IPS DF 19.7 (cell line): ENCODE measurements at regions not wholly inside any gene's neighbourhood (a gene's known extent, or its start where the extent isn't known, plus 50 kb on each side); places are given as distances from the start of the nearest gene placed in this dataset.

Experiments
- DNase-seq: peaks from one replicate; pipeline ENCODE4 v3.0.0-alpha.2; 2013; ENCODE audit warnings: low read depth, low spot score

DNA sequence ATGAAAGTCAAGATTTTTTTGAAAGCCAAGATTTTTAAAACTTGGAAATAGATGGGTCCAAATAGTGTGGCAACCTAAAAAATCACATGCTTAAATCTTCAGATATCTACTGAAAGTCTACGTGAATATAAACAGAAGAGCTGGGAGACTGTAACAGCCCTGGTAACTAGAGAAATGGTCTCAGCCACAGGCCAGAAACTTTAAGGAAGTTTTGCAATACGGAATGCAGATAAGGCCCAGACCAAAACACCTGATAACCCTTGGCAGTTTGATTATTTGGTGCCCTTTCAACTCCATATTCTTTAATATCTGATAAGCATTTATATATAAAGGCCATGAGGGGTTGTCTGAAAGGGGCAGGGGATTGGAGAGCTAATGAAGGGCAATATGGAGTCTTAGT is 537.3 kb upstream of the TGFBR2 start:
- DNase-seq = no peak

DNA sequence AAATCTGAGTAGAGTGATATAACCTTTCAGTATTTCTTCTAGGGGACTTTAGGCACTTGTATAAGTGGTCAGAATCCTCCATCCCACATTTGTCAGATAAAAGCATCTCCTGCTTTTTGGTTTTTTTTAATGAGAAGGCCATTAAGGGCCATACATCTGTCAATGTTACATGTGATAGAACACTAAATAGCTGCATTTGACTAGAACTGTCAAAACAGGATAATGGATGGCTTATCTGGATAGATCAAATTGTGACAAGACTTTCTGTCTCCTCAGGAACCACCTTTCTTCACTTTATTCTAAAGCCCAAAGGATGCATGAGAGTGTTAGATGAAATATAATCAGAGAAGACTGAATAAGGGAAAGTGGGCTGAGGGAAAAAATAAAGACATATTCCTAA is 533.4 kb upstream of the TGFBR2 start:
- no peak for DNase-seq

DNA sequence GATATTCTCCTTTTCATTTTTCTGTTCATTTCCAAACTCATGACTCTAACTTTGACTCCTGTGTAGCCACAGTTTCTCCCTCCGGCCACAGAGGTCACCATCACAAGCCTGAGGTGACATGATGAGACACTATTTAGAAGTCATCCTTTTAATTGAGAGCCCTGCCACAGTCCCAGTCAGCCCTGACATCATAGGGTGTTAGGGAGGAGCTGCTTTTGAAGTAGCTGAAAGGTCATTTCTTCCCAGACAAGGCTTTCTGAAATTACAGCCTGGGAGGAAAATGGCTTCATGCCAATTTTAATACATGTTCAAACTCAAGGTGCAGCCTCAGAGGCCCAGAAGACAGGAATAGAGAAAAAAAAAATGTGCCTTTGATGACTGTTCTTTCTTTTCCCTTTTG is 532.8 kb upstream of the TGFBR2 start:
- no peak for DNase-seq

DNA sequence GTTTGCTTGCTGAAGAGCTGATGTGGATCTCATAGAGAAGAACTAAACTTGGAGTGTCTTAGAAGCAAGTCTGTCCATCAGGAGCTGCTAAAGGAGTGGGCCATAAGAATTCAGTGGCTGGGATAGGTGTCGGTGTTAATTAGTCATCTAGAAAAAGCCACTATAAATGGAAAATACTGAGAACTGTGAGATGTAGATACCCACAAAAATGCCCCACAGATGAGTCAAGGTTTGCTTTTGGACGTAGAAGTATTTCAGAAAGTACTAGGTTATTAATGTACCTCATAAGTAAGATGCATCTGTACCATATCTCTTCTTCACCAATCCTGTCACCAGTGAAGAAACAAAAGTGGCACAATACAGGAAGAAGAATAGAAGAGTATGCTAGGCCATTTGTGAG is 530.9 kb upstream of the TGFBR2 start:
- no peak for DNase-seq

DNA sequence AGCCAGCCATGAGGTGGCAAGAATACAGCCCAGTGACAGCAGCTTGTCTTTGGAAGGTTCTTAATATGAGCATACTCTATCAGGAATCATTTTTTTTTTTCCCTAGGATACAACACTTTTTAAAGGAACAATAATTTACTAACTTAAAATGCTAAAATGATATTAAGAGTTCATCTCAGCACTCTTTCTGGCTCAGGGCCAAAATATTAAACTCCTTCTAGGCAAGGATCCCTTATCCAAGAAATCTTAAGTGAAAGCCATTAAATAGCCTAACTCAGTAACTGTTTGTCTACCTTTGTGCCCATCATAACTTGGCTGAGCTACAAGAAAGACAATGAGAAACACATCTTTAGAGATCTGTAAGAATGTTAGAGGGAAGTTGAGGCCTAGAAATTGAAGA is 529.5 kb upstream of the TGFBR2 start:
- DNase-seq = no peak

DNA sequence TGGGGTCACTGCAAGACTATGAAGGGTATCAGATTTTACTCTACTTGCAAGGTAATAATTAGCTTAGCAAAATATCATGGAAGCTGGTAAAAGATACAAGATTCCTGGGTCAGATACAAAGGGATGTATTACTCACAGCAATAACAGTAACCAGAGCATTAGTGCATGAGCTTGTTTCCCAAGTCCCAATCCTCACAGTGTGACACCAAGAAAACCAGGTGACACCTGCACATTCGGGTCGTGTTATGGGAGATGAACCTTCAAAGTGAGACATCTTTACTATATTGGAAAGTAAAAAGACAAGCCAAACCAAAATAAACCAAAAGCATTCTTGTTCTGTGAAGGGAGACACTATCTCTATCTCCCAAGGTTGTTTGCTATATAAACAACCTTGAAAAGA is 528.7 kb upstream of the TGFBR2 start:
- no peak for DNase-seq

DNA sequence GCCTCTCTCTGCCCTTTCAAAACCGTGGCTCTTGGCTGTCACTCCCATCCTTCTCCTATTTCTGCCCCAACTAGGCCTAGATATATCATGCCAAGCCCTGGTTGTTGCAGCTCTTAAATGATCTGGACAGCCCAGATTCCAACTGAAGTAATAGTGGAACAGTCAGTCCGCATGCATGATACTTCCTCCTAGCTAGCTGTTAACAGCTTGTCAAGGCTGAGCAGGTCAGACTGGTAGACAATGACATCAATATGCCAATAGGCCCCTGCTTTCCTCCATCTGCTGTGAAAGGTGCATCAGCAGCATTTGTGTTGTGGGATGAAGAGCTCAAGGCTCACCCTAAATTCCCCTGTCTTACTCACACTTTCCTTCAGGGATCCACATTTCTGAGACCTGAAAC is 527.7 kb upstream of the TGFBR2 start:
- DNase-seq = no peak

DNA sequence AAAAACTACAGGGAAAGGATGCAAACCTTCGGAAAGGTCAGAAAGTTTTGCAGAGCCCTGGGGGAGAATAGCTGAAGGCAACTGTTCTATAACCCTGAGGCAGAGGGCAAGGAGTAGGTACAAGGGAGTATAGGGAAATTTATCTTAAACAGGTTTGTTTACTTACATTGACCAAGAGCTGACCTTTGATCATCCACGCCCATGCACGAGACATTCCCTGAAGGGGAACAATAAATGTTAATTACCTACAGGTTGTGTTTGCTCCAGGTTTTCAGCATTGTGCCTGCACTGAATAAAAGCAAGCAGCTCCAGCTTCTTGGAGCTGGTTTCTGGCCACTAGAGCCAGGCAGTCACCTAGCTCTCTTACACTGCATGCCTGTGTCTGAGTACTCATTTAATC is 524.5 kb upstream of the TGFBR2 start:
- no peak for DNase-seq

DNA sequence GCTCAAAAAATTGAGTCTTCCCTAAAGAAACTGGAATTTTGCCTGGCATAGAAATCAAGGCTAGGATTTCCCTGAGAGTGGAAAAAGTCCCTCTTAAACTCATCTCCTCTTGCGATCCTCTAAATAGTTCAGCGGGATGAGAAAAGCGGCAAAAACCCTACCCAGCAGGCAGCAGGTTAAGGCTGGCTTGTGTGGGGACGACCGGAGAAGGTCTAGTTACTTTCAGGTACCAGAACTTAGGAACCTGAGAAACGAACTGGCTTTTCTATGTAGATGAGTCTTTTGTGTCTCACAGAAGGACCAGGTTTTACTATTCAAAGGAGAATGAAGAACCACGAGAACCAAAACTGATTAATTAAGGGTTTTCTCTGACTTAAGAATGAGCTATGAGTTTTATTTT is 523.7 kb upstream of the TGFBR2 start:
- no peak for DNase-seq

DNA sequence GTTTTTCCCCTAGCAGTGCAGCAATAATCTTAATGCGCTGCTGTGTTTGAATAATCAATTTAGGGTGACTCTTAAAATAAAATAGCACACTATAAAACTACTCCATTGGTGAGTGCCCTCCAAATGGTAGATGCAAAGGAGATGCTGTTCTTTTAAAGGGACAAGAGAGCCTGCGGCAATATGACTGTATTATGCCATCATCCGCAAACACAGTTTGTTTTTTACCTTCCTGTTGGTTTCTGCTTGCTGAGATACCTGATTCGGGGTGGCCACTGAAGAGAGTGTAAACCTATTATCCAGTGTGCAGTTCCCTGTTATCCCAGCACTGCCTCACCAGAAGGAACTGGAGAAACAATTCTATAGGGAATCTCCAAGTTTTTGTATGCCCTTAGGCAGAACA is 523.1 kb upstream of the TGFBR2 start:
- DNase-seq = no peak

DNA sequence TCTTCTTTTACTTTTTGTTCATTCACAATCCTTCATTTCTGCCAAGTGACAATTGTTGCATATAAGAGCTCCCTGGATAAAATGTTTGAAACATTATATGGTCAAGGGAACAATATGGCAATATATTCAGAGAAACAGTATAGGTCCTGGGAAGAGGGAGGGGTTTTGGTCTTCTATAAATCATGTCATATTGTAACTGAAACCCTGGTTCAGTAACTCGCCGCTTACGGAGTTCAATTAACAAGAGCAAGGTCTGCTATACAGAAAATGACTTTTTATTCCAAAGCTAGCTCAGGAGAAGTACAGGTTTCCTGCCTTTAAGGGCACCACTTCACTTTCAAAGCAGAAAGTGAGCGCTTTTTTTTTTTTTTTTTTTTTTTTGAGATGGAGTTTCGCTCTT is 522.1 kb upstream of the TGFBR2 start:
- DNase-seq = no peak

DNA sequence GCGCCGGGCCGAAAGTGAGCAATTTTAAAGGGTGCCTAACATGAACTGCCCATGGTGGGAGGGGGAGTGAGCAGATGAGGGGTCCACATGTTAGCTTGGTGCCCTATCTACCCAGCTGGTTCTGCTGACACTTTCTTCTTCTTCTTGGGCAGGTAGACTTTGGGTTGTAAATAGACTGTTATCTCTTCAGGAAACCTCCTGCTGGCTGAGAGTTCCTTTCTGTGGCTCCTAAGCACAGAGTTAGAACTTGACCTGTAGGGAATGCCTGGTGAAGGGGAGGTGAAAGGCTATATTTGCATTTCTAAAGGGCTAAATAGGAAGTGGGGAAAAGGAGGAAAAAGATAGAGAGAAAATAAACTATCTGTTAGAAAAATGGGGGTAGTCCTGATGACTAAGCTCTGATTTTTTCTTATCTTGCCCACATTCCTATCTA is 521.4 kb upstream of the TGFBR2 start:
- DNase-seq = peak; percentile 99

DNA sequence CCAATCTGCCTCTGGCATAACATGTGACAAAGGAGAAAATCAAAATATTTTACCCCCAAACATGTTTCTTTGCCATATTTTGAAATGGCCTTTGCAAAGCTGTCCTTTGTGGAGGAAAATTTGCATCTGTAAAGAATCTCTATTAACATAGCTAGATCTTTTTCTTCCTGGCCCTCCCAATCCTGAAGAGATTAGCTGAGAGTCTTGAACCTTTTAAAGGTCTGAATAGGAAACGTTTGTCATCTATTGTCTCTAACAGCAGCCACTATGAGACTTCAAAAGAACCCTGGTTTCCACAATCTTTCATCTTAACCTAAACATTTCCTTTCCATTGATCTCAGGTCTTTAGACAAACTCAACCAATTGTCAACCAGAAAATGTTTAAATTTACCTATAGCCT is 520.9 kb upstream of the TGFBR2 start:
- no peak for DNase-seq

DNA sequence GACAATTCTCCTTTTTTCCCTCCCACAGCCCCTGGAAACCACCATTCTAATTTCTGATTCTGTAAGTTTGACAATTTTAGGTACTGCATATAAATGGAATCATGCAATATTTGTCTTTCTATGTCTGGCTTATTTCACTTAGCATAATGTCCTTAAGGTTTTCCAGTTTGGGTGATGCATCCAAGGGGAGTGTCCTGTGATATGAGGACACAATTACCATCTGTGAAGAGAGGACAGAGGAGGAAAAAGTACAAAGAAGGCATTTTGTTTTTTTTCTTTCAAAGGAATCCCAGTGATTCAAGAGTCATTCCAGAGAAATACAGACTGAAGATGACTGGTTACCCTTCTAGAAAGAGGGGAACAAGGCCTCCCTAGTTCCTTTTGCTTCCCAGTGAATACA is 514.7 kb upstream of the TGFBR2 start:
- no peak for DNase-seq

DNA sequence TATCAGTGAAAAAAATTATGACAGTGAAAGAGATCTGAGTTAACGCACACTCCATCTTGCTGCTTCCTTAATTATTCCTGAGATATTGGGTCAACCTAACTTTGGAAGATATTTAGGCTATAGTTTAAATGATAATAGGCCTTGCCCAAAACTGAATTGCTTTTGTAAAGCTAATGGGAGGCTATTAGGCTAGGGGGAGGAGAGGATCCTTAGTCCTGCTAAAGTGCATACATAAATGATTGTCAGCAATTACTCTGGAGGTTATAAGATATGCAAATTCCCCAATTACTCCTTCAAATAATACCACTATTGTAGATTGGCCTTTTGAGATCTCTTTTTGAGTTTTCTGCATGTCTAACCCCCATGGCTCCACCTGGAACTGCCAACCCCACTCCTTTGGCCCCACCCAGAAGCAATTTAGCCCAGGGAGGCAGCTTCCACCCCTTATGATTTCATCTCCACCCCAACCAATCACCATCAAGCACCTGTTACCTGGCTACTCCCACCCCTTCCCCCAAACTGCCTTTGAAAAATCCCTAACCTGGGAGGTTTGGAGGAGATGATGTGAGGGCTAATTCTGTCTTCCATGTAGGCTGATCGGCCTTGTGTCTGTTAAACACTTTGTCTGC is 509.3 kb upstream of the TGFBR2 start:
- DNase-seq = no peak

DNA sequence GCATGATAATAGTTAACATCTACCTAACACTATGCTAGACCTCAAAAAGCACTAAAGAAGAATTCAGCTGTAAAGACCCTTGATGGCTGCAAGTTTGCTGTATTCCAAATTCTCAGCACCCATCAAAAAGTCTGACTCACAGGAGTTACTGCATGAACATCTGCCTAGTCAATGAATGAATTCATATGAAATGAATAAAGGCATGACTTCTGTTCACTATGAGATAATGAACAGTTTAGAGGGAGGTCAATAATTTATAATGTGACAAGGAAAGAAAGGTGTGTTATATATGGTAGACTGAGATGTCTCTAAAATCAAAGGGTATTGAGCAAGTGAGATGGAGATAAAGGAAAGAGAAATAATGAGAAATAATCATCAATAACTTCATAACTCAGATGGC is 508.2 kb upstream of the TGFBR2 start:
- no peak for DNase-seq

DNA sequence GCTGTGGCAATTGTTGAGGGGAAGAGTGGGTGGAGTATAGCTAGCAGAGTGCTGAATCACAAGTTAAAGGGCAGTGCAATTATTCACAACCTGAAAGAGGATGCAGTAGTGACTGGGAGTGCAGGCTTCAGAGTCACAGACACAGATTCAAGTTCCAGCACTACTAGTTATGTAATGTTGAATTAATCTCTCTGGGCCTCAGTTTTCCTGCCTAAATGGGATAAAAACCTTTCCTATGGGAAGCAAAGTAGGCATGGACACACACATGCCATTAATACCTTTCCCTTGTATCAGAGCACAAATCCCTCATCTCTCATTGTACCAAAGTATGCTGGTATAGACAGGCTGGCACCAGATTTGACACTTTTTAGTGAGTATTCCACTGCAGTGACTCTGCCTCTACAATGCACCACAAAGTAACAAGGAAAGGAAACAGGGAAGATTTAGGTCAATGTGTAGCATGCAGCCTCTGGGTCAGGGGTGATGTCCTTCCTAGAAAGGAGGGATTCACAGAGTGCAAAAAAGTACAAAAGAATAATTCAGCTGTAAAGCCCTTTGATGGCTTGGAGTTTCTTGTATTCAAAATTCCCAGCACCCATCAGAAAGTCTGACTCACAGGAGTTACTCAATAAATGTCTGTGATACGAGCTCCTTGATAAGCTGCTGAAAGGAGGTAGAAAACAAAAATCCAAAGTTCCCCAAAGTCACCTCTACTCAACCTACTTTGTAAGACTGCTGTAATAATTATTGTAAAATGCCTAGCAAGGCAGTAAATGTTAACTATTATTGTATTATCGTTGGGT is 507.5 kb upstream of the TGFBR2 start:
- DNase-seq = no peak

DNA sequence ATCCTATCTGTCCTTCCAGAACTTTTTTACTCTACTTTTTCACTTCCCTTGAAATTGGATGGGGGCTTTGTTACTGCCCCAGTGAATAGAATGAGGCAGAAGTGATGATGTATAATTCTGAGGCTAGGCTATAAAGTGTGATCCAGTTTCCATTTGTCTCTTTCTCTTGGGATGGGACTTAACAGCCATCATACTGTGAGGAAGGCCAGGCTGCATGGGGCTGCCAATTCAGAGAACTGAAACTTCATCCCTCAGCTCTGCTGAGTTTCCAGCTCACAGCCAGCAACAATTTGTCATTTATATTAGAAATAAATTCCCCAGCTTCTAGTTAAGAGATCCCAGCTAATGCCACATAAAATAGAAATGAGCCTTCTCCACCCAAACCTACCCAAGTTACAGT is 504.0 kb upstream of the TGFBR2 start:
- DNase-seq = no peak

DNA sequence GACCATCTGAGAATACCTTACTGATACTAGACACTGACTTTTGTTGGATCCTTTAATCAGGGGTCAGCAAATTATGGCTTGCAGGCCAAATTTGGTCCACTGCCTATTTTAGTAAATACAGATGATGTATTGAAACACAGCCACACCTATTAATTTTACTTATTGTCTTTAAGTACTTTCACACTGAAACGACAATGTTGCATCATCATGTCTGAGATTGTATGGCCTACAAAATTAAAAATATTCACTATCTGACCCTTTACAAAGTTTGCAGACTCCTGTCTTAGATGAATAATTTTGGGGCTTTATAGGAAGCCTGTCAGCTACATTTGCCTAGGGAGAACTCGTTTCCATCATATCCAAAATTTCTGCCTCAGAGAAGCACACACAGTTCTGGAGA is 503.2 kb upstream of the TGFBR2 start:
- DNase-seq = no peak

DNA sequence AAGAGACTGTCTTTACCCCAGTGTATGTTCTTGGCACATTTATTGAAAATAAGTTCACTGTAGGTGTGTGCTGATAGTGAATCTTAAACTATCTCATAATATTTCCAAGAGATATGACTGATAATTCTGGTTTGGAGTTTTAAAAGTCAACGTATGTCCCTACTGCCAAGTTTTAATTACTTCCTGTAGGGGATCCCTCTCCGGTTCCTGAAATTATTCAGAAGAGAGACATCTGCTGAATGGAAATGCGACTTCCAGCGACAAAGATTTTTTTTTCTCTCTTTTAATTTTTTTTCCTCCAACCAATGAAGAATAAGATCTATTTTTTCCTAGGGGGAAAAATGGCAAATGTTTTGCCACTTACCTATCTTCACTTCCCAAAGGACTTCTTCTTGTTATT is 498.9 kb upstream of the TGFBR2 start:
- no peak for DNase-seq

DNA sequence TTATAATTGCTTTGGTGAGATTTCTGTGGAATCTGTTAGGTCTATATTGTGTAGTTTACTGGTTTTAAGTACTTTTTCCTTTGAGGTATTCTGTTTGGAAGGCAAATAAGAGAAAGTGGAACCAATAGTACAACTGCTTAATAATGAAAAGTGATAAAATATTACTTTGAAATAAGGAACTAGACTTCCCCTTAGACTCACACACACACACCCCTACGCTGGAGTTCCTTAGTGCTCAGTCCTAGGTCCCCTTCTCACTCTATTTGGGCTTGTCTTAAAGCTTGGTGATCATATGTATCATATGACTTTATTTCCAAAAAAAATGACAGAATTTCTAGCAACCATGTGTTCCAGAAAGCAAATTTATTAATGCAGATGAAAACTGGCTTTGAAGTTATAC is 494.0 kb upstream of the TGFBR2 start:
- DNase-seq = no peak

DNA sequence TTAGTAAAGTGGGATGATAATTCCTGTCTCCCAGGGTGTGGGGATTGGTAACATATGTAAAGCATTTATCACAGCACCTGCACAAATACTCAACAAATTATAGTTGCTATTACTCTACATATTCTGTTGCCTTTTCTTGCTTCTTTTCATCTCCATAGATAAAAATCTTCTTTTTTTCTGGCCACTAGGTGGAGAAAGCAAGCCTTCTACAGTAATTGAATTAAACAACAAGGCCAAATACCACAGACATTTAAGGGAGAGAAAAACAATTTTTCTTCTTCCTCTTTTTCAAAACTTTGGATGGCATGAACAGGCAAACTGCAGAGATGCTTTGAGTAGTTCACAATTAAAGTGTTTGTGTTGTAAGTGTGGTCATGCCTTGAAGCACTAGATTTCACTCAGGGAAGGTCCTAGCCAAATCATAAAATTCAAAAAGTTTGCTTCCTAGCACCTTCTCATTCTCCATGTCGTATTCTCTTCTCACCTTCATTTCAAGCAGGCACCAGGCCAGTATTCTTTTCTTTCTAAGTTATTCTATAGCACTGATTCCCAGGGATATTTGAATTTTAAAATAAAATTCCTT is 493.4 kb upstream of the TGFBR2 start:
- no peak for DNase-seq

DNA sequence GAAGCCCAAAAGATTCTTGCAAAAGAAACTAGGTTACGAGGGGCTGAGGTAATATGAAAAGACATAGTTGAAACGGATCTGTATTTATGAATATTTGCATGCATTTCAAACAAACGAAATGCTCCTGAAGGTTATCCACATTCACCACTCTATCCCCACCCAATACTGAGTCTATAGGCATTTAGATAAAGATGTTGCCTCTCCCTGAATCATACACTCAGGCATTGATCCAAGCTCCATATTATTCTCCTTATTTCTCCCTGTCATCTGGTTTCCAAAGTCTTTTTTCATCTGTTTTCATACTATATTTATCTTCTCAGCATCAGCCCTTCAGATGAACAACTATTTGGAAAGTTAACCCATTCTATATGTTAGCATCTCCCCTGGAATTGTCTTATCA is 492.5 kb upstream of the TGFBR2 start:
- no peak for DNase-seq
